ENCODE measurements at regions not wholly inside any gene's neighbourhood (a gene's known extent, or its start where the extent isn't known, plus 50 kb on each side); places are given as distances from the start of the nearest gene placed in this dataset.
"Not testable (repeated sequence)": the region's sequence is repeated elsewhere in the genome, so short reads cannot be mapped to it uniquely, and the experiment has no call there.

DNA sequence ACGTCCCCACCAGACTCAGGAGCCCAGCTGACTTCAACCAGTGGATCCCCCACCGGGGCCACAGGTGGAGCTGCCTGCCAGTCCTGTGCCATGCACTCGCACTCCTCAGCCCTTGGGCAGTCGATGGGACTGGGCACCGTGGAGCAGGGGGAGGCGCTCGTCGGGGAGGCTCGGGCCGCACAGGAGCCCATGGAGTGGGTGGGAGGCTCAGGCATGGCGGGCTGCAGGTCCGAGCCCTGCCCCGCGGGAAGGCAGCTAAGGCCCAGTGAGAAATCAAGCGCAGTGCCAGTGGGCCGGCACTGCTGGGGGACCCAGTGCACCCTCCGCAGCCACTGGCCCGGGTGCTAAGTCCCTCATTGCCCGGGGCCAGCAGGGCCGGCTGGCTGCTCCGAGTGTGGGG is 52.3 kb upstream of the LRRC30 start:
- DNase-seq (ENCODE audit: low spot score): not testable (repeated sequence)

DNA sequence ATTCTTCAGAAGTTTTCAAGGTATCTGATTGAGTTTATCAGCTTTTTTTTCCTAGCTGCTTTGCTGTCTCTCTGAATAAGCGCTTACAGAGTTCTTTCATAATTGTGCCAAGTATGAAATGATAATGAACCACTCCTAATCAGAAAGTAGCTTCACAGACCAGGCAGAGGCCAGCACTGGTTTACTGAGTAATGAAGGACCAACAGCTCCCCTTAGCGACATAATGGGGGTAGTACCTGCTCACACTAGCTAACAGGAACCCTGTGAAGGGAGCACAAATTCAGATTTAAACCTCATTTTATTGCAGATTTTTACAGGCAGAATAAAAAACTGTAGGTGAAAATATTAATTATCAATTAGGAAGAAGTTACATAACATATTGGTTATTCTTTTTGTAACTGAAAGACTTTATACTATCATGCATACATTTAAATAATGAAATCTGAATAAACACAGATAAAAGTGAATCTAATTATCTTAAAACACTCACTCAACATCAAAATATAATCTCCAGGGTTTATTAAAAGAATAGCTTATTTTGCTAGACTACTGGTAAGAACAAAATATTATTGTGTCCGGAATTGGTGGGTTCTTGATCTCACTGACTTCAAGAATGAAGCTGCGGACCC is 53.7 kb upstream of the LRRC30 start:
- DNase-seq (ENCODE audit: low spot score): peak; percentile 83

DNA sequence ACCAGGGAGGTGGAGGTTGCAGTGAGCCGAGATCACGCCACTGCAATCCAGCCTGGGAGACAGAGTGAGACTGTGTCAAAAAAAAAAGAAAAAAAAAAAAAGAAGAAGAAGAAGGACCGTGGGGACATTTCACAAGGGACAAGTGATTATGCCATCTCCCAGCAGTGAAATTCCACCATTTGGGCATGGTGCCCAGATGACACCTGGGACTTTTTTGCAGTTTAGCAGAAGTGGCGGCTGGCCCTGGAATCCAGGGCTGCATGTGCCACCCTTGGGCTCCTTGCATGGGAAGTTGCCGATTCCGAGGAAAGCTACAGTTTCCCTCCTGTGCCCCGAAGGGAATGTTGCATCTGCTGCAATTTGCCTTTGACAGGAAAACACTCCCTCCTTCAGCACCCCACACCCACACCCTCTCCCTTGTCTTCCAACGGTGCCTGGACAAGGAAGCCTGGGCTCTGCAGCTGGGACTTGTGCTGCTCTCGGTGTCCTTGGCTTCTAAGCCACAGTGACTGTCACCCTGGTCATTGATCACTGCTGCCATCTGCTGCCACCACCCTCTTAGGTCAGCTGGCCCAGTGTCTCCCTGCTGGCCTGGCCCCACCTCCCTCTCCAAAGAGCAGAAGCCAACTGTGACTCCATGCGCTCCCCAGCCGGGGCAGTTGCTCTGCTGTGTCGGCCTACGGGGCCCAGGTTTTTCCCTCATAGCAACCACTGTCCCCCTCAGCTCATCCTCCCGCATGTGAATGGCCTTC is 56.4 kb upstream of the LRRC30 start:
- no peak for DNase-seq (ENCODE audit: low spot score)

DNA sequence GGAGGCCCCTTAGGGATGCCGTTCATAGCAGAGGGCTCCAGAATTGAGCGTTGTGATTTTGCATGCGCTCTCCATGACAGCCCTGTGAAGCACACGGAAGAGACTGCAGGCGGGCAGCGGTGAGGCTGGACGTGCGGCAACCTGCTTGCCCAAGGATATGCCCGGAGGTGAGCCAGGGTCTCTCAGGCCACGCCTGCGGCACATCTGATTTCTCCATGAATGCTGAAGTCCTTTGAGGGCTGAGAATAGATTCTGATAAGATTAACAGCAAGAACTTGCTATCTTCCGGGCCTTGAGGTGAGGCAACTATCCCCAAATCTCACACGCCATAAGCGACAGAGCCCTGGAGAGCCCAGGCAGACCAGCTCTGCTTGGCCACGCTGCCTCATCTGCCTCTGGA is 55.6 kb upstream of the LAMA1 start:
- DNase-seq (ENCODE audit: low spot score): no peak

DNA sequence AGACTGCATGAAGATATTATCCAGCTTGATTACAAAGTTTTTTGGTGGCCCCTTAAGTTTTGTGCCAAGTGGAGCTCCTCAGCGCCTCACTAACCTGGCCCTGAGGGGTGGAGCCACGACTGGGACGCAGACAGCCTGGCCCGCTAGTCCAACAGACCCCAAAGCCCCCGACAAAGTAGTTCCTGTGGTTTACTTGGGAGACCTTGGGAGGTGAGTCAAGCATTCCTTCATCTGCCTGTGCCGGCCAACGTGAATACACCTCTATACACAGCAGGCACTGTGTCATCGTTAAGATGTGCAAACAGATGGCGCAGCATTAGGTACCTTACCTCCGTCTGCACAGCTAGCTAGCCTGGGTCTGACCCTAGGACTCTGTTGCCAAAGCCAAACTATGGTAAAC is 55.0 kb upstream of the LAMA1 start:
- DNase-seq (ENCODE audit: low spot score): no peak

DNA sequence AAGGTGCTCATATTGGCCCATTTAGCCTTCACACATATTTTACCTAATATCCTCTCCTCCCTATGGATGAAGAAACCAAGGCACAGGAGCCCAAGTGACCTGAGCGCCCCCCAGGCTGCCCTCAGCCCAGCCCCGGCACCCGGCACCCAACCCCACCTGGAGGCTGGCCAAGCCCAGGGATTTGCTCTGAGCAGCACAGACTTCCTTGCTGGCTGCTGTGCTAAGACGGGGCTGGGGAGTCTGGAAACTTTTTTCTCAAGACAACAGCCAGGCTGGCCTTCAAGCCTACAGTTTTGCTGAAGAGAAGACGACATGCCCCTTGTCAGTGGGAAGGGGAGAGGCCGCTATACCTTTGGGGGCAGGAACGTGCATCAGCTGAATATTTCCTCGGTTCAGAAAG is 52.7 kb upstream of the LAMA1 start:
- no peak for DNase-seq (ENCODE audit: low spot score)

DNA sequence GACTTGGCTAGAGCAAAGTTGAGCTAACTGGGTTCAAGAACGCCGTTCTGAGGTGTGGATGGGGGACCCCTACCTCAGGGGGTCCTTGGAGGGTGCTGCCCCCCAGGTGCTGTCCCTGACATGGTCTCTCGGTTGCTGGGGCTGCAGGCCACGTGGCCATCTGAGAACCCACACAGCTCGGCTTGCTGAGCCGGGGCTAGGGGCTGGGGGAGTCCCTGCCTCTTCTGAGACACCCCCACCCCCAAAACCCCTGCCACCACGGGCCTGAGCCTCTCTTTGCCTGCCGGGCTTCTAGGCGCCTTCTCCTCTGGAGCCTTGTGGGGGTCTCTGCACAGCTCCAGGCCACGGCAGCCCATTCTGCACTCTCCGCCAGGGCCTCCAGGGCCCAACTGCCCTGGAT is 52.0 kb upstream of the LAMA1 start:
- DNase-seq (ENCODE audit: low spot score): no peak

DNA sequence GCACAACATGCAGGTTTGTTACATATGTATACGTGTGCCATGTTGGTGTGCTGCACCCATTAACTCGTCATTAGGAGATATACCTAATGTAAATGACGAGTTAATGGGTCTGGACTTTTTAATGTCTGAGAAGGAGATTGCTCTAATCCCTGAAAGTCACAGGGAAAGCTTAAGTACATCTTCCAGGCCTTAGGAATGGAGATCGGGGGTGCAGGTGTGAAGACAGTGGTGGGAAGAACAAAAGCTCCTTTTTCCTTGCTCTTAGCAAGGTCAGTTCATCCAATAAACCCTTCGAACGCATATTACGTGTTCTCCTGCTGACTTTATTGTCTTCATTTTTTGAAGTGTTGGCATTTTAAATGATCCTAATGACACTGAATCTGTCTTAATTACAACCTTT is 50.8 kb upstream of the LAMA1 start:
- no peak for DNase-seq (ENCODE audit: low spot score)

Measured in AG08395 (cell line).